GM18498 (cell line): ENCODE measurements at regions not wholly inside any gene's neighbourhood (a gene's known extent, or its start where the extent isn't known, plus 50 kb on each side); places are given as distances from the start of the nearest gene placed in this dataset.

Source experiments
- ATAC-seq: cut with Tn5 transposase; IDR thresholded peaks from one replicate; pipeline ENCODE4 v1.9.1; 2021; ENCODE audit warnings: mild to moderate bottlenecking, moderate library complexity; ENCODE audit not compliant: unreplicated experiment

- no peak for ATAC-seq
Measured at GRCh38 chr12:34340534-34341361, 318.5 kb downstream of the ALG10 start.

GRCh38 chr12:34341362-34341733 is 319.1 kb downstream of the ALG10 start:
- no peak for ATAC-seq

GRCh38 chr12:34342048-34342447 is 319.8 kb downstream of the ALG10 start:
- ATAC-seq: no peak

- no peak for ATAC-seq
Measured at GRCh38 chr12:34343345-34343744, 321.0 kb downstream of the ALG10 start.

GRCh38 chr12:34343766-34344165 is 321.5 kb downstream of the ALG10 start:
- no peak for ATAC-seq

GRCh38 chr12:34344851-34345522 is 322.7 kb downstream of the ALG10 start:
- ATAC-seq: no peak

- no peak for ATAC-seq
Measured at GRCh38 chr12:34345801-34346200, 323.5 kb downstream of the ALG10 start.

- no peak for ATAC-seq
Measured at GRCh38 chr12:34346372-34347034, 324.2 kb downstream of the ALG10 start.

GRCh38 chr12:34347367-34347766 is 325.1 kb downstream of the ALG10 start:
- ATAC-seq: no peak

GRCh38 chr12:34348064-34348463 is 325.8 kb downstream of the ALG10 start:
- ATAC-seq: no peak

GRCh38 chr12:34348836-34349672 is 326.8 kb downstream of the ALG10 start:
- no peak for ATAC-seq

- ATAC-seq: no peak
Measured at GRCh38 chr12:34349673-34349961, 327.3 kb downstream of the ALG10 start.

- no peak for ATAC-seq
Measured at GRCh38 chr12:34350092-34351041, 328.1 kb downstream of the ALG10 start.

GRCh38 chr12:34352098-34352497 is 329.8 kb downstream of the ALG10 start:
- ATAC-seq: no peak

- ATAC-seq: no peak
Measured at GRCh38 chr12:34354239-34355200, 332.2 kb downstream of the ALG10 start.

GRCh38 chr12:34356233-34356987 is 334.1 kb downstream of the ALG10 start:
- ATAC-seq: no peak

- ATAC-seq: no peak
Measured at GRCh38 chr12:34357791-34358190, 335.5 kb downstream of the ALG10 start.

- ATAC-seq: no peak
Measured at GRCh38 chr12:34358198-34358597, 335.9 kb downstream of the ALG10 start.
